H1 (cell line): ENCODE measurements at regions not wholly inside any gene's neighbourhood (a gene's known extent, or its start where the extent isn't known, plus 50 kb on each side); places are given as distances from the start of the nearest gene placed in this dataset.

Experiments
- CHD7 ChIP-seq: fragments of 300-600 bp; sonication (generic); IDR thresholded peaks from 2 replicates; pipeline ENCODE4 v1.7.1; 2012; ENCODE audit warnings: low read length, moderate library complexity, mild to moderate bottlenecking, inconsistent platforms; ENCODE audit not compliant: insufficient replicate concordance
- HDAC6 ChIP-seq: IDR thresholded peaks from one replicate; pipeline ENCODE4 v1.7.1; 2012; ENCODE audit warnings: low read depth, mild to moderate bottlenecking, inconsistent platforms, low read length, moderate library complexity
- SIN3A ChIP-seq, 2 experiments: IDR thresholded peaks in 1 of 2; conservative IDR thresholded peaks in 1 of 2; 2 replicates each; pipeline ENCODE4 v1.6.1; 2011 to 2012; ENCODE audit warnings: low read length in 2 of 2, improper control_type of control experiment in 1 of 2, low read depth in 1 of 2, mild to moderate bottlenecking in 1 of 2

- no peak for TF ChIP-seq CHD7
- TF ChIP-seq SIN3A (conservative IDR thresholded peaks at IDR 0.05 in 1 of 2, IDR thresholded peaks at IDR 0.05 in 1 of 2; ENCODE audit: low read depth in 1 of 2, low read length in 2 of 2): no peak
- TF ChIP-seq HDAC6: no peak
These were observed 152.2 kb downstream of the PIK3R1 start (continued) for GRCh38 chr5:68367717-68368116.
